ENCODE measurements at regions not wholly inside any gene's neighbourhood (a gene's known extent, or its start where the extent isn't known, plus 50 kb on each side); places are given as distances from the start of the nearest gene placed in this dataset.

GRCh38 chr6:80436663-80437062 is 330.2 kb downstream of the BCKDHB start:
- no peak for TF ChIP-seq SP1 (CRISPR knock-in tag; conservative IDR thresholded peaks at IDR 0.05)
- TF ChIP-seq CBFB (CRISPR knock-in tag; IDR thresholded peaks at IDR 0.05; ENCODE audit: low read depth), result no peak
- TF ChIP-seq AFF4 (CRISPR knock-in tag; IDR thresholded peaks at IDR 0.05; ENCODE audit: borderline replicate concordance), result no peak
- no peak for TF ChIP-seq CREB1 (CRISPR knock-in tag; IDR thresholded peaks at IDR 0.05)
- TF ChIP-seq JUN (CRISPR knock-in tag; IDR thresholded peaks at IDR 0.05), result no peak
- no peak for TF ChIP-seq TEAD1 (CRISPR knock-in tag; IDR thresholded peaks at IDR 0.05)
- no peak for TF ChIP-seq CTCF (IDR thresholded peaks at IDR 0.05)

Data from WTC11 (cell line).